Cardiac muscle cell (in vitro differentiated cells and primary cell): ENCODE measurements at regions not wholly inside any gene's neighbourhood (a gene's known extent, or its start where the extent isn't known, plus 50 kb on each side); places are given as distances from the start of the nearest gene placed in this dataset.

Source experiments
- DNase-seq, 2 donors: peaks; one replicate each; pipeline versions ENCODE4 v3.0.0 to v3.0.0-alpha.2; 2010 to 2017; ENCODE audit warnings: low read depth in 1 of 2, low spot score in 1 of 2
- H3K27ac ChIP-seq: fragments of 200-600 bp; sonication (generic); 2 replicates; pipeline ENCODE4 v1.5.1; 2016
- H3K27me3 ChIP-seq: fragments of 200-600 bp; sonication (generic); 2 replicates; pipeline ENCODE4 v1.6.0; 2016; ENCODE audit warnings: control low read depth
- H3K36me3 ChIP-seq: fragments of 200-600 bp; sonication (generic); 2 replicates; pipeline ENCODE4 v1.5.1; 2016; ENCODE audit warnings: control low read depth
- H3K4me1 ChIP-seq: fragments of 200-600 bp; sonication (generic); 2 replicates; pipeline ENCODE4 v1.8.1; 2017; ENCODE audit warnings: low read depth, mild to moderate bottlenecking, mixed run types
- H3K4me3 ChIP-seq: fragments of 200-600 bp; sonication (generic); 2 replicates; pipeline ENCODE4 v1.5.1; 2016; ENCODE audit warnings: mild to moderate bottlenecking
- H3K9me3 ChIP-seq: fragments of 200-600 bp; sonication (generic); 2 replicates; pipeline ENCODE4 v1.5.1; 2017; ENCODE audit warnings: low read depth, mild to moderate bottlenecking, control low read depth
- CTCF ChIP-seq: IDR thresholded peaks from 2 replicates; pipeline ENCODE4 v1.5.1; 2012; ENCODE audit warnings: low read depth, mild to moderate bottlenecking, low read length

DNA sequence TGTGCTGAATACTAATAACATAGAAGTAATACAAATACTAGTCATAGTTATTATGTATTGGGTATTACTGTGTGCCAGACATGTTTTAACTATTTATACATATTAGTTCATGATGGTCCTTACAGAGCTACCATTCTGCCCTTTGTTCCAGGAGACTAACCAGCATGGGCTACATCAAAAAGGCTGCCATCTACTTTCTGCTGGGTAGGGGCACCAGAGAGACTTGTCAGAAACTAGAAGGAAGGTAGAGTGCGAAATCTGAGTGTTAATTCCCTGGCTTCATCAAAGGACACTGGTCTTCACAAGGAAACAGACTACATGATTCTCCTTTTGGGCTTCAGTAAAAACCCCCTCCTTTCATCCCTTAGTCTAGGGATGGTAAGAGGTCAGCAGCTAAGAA lies 347.8 kb downstream of the GBA3 start:
- Histone ChIP-seq H3K4me3 (no peak overlapping the region), H3K9me3 (no peaks in the 10 kb centered on the region), H3K27ac (no peak overlapping the region), H3K36me3 (no peaks in the 10 kb centered on the region), H3K27me3 (no peaks in the 10 kb centered on the region), H3K4me1 (no peaks in the 10 kb centered on the region)
- no peak for TF ChIP-seq CTCF
- DNase-seq: no peak

GRCh38 chr4:23039818-23040217 lies 347.1 kb downstream of the GBA3 start:
- Histone ChIP-seq H3K4me1 (no peaks in the 10 kb centered on the region), H3K27ac (no peak overlapping the region), H3K9me3 (no peaks in the 10 kb centered on the region), H3K4me3 (no peak overlapping the region), H3K27me3 (no peaks in the 10 kb centered on the region), H3K36me3 (no peaks in the 10 kb centered on the region)
- TF ChIP-seq CTCF: no peak
- DNase-seq: no peak

GRCh38 chr4:23038626-23039491 lies 346.1 kb downstream of the GBA3 start:
- Histone ChIP-seq H3K4me1 (no peaks in the 10 kb centered on the region), H3K4me3 (no peak overlapping the region), H3K27ac (no peak overlapping the region), H3K36me3 (no peaks in the 10 kb centered on the region), H3K9me3 (no peaks in the 10 kb centered on the region), H3K27me3 (no peaks in the 10 kb centered on the region)
- TF ChIP-seq CTCF: no peak
- no peak for DNase-seq

DNA sequence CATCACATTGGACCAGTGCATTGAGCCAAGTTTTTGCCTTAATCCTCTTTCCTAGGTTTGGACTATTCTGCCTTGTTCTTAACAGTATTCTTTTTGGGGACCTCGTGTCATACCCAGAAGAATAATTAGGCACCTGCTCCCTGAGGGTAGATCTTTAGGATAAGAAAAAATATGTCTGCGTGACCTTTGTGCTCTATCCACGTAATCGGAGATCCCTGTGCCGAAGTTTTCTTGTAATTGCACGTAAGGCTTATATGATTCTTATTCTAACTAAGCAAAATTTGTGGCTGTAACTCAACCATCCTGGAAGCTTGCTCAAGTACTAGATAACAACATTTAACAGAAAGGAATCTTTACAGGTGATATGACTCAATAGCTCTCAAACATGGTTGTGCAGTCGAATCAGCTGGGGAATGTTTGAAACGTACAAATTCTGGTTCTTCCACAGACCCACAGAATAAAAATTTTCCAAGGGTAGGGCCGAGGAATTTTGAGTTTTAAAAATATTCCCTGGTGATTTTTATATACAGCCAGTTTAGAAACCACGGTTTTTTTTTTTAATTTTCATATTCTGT lies 344.3 kb downstream of the GBA3 start:
- Histone ChIP-seq H3K27ac (no peak overlapping the region), H3K27me3 (no peaks in the 10 kb centered on the region), H3K9me3 (no peaks in the 10 kb centered on the region), H3K36me3 (no peaks in the 10 kb centered on the region), H3K4me3 (no peak overlapping the region), H3K4me1 (no peaks in the 10 kb centered on the region)
- no peak for TF ChIP-seq CTCF
- no peak for DNase-seq

DNA sequence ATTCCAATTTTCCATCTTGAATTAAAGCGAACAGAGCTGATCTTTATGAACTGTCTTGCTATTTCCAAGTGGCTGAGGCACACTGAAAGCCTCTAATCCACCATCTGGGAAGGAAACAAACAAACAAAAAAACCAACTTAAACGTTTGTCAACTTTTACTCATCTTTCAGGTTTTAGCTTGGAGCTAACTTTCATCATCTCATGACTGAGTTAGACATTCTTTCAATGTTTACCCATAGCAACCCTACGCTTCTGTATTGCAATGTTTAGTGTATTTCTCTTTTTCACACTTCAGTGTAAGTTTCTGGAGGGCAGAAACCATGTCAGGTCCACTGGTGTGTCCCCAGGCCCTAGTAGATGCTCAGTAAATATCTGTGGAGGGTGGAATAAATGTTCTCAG lies 343.8 kb downstream of the GBA3 start:
- no peaks in the 10 kb centered on the region for H3K4me1 ChIP-seq
- no peak overlapping the region for H3K27ac ChIP-seq
- no peak for TF ChIP-seq CTCF
- H3K27me3 ChIP-seq: no peaks in the 10 kb centered on the region
- H3K36me3 ChIP-seq: no peaks in the 10 kb centered on the region
- no peak overlapping the region for H3K4me3 ChIP-seq
- H3K9me3 ChIP-seq: no peaks in the 10 kb centered on the region
- no peak for DNase-seq
